Stromal cell of bone marrow (primary cell): ENCODE measurements at regions not wholly inside any gene's neighbourhood (a gene's known extent, or its start where the extent isn't known, plus 50 kb on each side); places are given as distances from the start of the nearest gene placed in this dataset.
"Not testable (repeated sequence)": the region's sequence is repeated elsewhere in the genome, so short reads cannot be mapped to it uniquely, and the experiment has no call there.

Experiments used
- DNase-seq: peaks from one replicate; pipeline ENCODE4 v3.0.0-alpha.2; 2012; ENCODE audit warnings: low read depth

DNA sequence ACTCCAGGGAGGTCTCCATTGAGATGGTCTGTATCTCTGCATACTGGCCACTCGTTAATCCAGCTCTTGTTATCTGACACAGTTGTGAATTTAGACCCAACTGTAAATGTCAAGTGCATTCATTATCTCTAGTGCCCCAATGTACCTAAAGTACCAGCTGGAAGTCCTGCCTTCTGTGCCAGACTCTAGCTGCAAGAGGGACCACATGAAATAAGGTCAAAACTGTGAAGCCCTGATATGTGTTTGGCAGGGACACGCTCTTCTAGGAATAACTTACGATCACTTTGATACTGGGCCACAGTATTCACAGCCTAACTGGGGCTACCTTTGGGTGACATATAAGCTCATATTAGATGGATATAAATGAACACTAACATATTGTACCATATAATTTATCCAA lies 268.5 kb downstream of the LRIG3 start:
- DNase-seq, result no peak

GRCh38 chr12:58654021-58654420 lies 266.3 kb downstream of the LRIG3 start:
- DNase-seq, result no peak

DNA sequence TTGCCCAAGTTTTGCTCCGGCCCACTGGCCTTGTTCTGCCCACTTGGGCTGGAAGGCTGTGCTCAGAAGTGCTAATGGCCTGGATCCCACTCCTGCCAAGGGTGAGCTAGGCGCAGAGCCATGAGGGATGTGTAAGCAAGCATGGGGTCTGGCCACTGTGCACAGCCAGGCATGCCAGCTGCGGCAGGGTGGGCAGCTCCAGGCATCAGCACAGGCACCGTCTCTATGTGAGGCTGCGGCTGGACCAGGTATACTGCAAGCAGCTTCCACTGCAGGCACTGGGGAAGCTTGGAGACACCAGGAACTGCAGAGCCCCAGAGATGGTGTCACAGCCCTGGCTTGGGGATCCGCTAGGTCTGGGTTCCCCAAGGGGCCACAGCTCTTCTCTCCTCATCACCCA lies 264.9 kb downstream of the LRIG3 start:
- DNase-seq, result no peak

DNA sequence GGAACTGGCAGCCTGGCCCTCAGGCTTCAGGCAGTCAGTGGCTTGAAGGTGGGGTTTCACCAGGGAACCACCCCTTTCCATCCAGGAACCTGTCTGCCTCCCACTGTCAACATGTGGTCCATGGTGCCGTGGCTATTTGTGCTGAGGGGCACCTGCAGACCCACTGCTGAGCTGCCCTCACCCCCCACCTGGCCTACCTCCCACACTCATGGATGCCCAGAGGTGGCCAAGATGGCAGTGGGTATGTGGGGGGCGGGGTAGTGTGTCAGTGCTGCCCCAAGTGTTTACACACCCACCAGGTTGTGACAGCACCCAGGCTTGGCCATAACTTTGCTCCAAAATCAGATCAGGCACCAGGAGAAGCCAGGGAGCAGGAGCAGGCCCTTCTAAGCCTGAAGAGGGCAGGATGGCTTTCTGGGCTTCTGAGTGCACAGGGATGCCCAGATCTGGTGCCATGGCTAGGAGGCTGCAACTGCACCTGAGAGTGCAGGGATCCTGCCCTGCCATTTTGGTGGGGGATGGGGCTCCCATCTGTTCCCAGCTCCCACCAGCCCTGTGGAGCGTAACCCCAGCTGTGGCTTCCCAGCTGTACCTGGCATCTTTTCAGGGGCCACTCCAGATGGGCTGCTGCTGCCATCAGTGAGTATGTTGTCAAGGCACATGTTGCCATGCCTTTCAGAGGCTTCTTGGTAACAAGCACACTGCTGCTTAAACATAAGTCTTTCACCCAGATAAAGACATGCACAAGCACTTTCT lies 263.9 kb downstream of the LRIG3 start:
- DNase-seq, result no peak

GRCh38 chr12:58657190-58657589 lies 263.1 kb downstream of the LRIG3 start:
- no peak for DNase-seq

DNA sequence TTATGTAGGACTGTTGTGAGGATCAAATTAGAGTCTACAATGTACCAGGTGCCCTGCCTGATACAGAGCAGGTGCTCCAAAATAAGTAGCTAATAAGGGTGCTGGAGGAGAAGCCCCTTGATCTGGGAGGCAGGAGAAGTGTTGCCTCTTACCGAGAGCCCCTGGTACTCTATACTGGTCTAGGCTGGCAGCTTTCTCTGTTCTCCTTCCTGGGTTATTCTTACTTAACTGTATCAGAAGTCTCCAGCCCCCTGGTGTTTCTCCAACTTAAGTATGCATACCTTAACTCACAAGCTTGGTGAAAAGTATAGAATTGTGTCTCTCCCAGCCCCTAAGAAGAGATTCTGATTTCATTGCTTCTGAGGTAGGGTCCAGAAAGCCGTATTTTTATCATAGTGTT lies 254.9 kb downstream of the LRIG3 start:
- DNase-seq, result no peak

GRCh38 chr12:58668233-58668632 lies 252.1 kb downstream of the LRIG3 start:
- DNase-seq, result no peak

- DNase-seq, result no peak
Measured at GRCh38 chr12:58668871-58669270, 251.4 kb downstream of the LRIG3 start.

GRCh38 chr12:58670623-58671022 lies 249.7 kb downstream of the LRIG3 start:
- DNase-seq, result no peak

- no peak for DNase-seq
Measured at GRCh38 chr12:58671196-58671595, 249.1 kb downstream of the LRIG3 start.

DNA sequence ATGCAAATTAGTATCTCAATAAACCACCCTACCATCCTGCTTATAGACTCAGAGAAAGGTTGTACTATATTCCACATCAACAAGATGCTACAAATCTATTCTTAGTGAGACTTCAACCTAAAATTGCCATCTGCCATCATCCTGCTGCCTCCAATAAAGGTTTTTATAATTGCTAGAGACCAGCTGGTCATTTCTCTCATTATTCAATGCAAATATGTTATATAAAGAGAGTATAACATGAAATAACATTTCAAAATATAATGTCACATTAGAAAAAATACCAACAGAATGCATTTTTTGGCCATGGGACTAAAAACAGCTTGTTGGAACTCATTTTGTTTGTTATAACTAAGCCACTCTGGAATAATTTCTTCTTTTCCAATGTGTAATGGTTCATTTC lies 247.3 kb downstream of the LRIG3 start:
- no peak for DNase-seq

- DNase-seq, result not testable (repeated sequence)
Measured at GRCh38 chr12:58677833-58678232, 242.5 kb downstream of the LRIG3 start.

DNA sequence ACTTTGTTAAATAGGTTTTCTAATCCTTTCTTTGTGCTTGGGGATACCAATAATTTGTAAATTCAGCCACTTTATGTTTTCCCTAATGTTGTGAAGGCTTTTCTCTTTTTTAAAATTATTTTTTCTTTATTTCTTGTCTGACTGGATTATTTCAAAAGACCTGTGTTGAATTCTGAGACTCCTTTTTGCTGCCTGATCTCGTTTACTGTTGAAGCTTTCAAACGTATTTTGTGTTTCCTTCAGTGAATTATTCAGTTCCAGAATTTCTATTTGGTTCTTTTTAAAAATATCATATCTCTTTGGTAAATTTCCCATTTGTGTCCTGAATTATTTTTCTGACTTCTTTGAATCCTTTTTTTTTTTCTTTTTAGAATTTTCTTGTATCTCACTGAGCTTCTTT lies 241.6 kb downstream of the LRIG3 start:
- DNase-seq, result no peak

DNA sequence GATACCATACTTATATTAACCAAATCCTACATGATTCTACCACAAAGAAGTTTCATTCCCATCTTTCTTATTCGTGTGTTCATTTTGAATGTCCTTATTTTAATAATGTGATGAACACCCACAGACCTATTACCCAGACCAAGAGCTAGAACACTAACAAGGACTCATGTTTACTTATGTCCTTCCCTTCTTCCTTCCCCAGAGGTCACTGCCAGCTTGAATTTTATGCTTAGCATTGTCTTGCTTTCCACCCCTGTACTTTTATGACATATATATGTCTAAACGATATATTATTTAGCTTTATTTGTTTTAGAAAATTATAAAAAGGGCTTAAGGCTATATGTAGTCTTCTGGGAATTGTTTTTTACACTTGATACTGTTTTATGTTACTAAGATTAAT lies 238.6 kb downstream of the LRIG3 start:
- no peak for DNase-seq

- no peak for DNase-seq
Measured at GRCh38 chr12:58695263-58695662, 225.0 kb downstream of the LRIG3 start.

DNA sequence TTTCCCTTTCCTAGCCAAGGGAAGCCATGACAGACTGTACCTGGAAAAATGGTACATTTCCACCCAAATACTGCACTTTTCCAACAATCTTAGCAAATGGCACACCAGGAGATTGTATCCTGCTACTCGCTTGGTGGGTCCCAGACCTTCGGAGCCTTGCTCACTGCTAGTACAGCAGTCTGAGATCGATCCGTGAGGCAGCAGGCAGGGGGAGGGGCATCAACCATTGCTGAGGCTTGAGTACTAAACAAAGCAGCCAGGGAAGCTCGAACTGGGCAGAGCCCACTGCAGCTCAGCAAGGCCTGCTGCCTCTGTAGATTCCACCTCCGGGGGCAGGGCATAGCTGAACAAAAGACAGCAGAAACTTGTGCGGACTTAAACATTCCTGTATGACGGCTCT lies 218.8 kb downstream of the LRIG3 start:
- no peak for DNase-seq

DNA sequence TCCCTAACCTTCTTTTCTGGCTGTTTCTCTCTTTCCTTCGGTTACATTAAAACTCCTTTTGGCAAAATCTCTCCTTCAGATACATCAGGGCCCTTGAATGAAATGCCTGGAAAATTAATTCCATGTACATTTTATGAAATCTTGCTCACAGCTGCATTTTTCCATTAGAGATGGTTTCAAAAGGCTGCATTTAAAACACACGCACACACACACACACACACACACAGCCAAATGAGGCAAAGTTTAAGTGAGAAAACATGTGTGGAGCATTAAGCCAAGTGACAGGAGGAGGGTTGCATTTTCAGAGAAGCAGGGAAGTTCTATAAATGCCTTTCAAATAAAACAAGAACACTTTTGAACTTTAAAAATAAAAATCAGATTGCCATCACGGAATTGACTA lies 216.4 kb downstream of the LRIG3 start:
- no peak for DNase-seq

DNA sequence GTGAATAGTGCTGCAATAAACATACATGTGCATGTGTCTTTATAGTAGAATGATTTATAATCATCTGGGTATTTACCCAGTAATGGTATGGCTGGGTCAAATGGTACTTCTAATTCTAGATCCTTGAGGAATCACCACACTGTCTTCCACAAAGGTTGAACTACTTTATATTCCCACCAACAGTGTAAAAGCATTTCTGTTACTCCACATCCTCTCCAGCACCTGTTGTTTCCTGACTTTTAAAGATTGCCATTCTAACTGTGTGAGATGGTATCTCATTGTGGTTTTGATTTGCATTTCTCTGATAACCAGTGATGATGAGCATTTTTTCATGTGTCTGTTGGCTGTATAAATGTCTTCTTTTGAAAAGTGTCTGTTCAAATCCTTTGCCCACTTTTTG lies 215.5 kb downstream of the LRIG3 start:
- not testable (repeated sequence) for DNase-seq

GRCh38 chr12:58710901-58711300 lies 209.4 kb downstream of the LRIG3 start:
- DNase-seq, result no peak

- peak; percentile 61 for DNase-seq
Measured at GRCh38 chr12:58711974-58712373, 208.3 kb downstream of the LRIG3 start.

- no peak for DNase-seq
Measured at GRCh38 chr12:58712976-58713375, 207.3 kb downstream of the LRIG3 start.

DNA sequence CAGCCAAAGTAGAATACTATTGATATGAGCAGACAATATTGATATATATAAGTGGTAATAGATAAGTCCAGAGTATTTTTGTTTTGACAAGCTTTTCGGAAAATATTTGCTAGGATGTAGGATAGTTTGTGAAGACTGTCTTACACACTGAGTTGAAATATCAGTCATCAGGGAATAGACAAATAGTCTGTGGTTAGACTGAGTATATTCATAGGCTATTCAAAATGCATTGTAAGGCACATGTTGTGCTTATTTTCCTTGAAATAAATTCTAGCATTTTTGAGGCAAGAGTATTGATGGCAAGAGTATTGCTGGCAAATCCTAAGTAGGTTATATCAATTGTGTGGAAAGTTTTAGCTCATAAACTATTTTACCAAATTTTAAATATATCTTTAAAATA lies 201.1 kb downstream of the LRIG3 start:
- no peak for DNase-seq

- no peak for DNase-seq
Measured at GRCh38 chr12:58720421-58720820, 199.9 kb downstream of the LRIG3 start.

DNA sequence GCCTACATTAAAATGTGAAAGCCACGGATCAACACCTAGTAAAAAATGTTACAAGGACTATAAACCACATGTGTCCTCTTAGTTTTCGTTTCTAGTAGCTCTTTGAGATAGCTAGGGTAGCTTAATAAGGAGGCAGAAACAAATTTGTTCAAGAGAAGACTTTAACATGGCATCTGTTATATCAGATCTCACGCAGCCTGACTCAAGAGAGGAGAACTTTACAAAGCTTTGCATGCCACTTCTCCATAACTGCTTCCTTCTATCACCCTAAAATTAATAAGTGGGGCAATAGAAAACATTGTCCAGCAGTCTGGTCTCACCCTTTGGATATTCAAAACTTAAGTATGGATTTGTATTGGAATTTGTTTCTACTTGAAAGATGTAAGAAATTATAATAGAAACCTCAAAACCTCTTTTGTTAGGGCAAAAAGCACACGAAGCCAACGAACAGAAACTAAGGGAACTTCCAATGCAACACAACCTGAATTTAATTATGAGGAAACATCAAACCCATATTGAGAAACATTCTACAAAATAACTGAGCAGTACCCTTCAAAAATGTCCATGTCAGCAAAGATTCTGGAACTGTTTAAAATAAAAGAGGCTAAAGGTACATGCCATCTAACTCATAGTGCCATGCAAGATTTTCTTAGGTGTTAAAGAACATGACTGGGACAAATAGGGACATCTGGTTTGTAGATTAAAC lies 194.8 kb downstream of the LRIG3 start:
- DNase-seq, result no peak
